ENCODE measurements at regions not wholly inside any gene's neighbourhood (a gene's known extent, or its start where the extent isn't known, plus 50 kb on each side); places are given as distances from the start of the nearest gene placed in this dataset.

DNA sequence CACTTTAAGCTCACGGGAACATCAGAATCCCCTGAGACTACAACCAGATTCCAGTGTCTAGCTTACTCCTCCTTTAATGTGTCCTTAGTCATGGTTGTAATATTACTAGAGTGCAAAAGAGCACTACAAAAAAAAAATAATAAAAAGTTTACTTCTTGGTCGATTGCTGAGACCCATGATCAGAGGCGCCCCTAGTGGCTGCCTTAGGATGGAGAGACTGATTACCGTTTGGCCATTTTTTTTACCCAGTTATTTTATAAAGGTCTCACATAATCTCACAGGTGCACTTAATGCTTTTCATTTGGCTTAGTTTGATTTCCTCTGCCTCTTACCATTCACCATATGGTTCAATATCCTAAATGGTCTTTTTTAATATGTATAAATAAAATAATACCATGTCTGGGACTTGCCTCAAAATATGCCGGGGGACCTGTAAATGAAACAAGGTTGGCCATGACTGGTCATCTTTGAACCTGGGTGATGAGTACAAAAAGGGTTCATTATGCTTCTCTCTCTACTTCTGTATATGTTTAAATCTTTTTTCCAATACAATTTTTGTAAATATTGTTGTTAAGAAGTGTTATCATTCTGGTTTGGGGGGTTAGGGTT is 331.5 kb upstream of the NFE2L3 start:
- TF ChIP-seq, protein P1, sequence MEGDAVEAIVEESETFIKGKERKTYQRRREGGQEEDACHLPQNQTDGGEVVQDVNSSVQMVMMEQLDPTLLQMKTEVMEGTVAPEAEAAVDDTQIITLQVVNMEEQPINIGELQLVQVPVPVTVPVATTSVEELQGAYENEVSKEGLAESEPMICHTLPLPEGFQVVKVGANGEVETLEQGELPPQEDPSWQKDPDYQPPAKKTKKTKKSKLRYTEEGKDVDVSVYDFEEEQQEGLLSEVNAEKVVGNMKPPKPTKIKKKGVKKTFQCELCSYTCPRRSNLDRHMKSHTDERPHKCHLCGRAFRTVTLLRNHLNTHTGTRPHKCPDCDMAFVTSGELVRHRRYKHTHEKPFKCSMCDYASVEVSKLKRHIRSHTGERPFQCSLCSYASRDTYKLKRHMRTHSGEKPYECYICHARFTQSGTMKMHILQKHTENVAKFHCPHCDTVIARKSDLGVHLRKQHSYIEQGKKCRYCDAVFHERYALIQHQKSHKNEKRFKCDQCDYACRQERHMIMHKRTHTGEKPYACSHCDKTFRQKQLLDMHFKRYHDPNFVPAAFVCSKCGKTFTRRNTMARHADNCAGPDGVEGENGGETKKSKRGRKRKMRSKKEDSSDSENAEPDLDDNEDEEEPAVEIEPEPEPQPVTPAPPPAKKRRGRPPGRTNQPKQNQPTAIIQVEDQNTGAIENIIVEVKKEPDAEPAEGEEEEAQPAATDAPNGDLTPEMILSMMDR (conservative IDR thresholded peaks at IDR 0.05 in 1 of 2, IDR thresholded peaks at IDR 0.05 in 1 of 2; ENCODE audit: low read depth in 1 of 2, low read length in 2 of 2), result peak; percentile 37 to 58
- no peak for TF ChIP-seq EZH2 (IDR thresholded peaks at IDR 0.05; ENCODE audit: low read length, missing control alignments)
